HTR-8/SVneo (cell line): ENCODE measurements at regions not wholly inside any gene's neighbourhood (a gene's known extent, or its start where the extent isn't known, plus 50 kb on each side); places are given as distances from the start of the nearest gene placed in this dataset.
"Not testable (repeated sequence)": the region's sequence is repeated elsewhere in the genome, so short reads cannot be mapped to it uniquely, and the experiment has no call there.

ENCODE experiments used
- DNase-seq: peaks from one replicate; pipeline ENCODE4 v3.0.0; 2011; ENCODE audit warnings: low spot score, mixed read lengths; ENCODE audit not compliant: insufficient read length
- FAIRE-seq: peaks from 2 replicates; lab custom pipeline; 2011; peaks lifted over from hg19 to GRCh38; lab: Jason Lieb, UNC

DNA sequence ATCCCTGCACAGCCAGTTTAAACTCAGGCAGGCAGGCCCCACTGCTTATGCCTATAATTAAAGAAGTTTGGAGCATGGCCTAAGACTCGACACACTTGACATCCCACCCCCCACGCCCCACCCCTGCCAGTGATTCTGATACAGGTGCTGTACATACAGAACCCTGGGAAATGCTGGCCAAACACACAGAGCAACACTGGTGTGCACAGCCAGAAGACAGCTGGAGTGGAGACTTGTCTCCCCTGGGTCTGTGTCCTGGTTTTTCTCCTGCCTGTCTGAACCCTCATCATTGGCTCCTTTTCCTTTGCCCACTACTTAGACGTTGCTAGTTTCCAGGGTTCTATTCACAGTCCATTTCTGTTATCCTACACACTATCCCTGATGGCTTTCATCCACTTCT is 76.8 kb downstream of the DLEU7 start:
- no peak for DNase-seq
- FAIRE-seq: no peak

GRCh38 chr13:50772881-50773280 is 70.6 kb downstream of the DLEU7 start:
- not testable (repeated sequence) for DNase-seq, FAIRE-seq
